Caco-2 (cell line): ENCODE measurements at regions not wholly inside any gene's neighbourhood (a gene's known extent, or its start where the extent isn't known, plus 50 kb on each side); places are given as distances from the start of the nearest gene placed in this dataset.

Source experiments
- BruUV-seq: library from RNA; stranded (reverse); fragments of 400-500 nt; replicated peaks from 2 replicates; lab custom pipeline; 2021; lab: Mats Ljungman, UMichigan
- CTCF ChIA-PET: fragments of 300-600 bp; sonication (Branson Sonifier 250); formaldehyde crosslinking; loops from one replicate; lab custom pipeline; 2022; ENCODE audit warnings: antibody characterized with exemption; lab: Charles Lee
- POLR2A ChIA-PET: fragments of 300-600 bp; sonication (Branson Sonifier 250); formaldehyde crosslinking; loops from one replicate; lab custom pipeline; 2022; ENCODE audit warnings: antibody characterized with exemption; lab: Charles Lee
- DNase-seq, 2 experiments: peaks; one replicate each; pipeline versions ENCODE4 v3.0.0 to v3.0.0-alpha.2; 2020 to 2022
- H3K27me3 ChIP-seq: replicated peaks from 2 replicates; pipeline ENCODE4 v1.6.0; 2011; ENCODE audit warnings: low read length; ENCODE audit not compliant: control insufficient read depth, insufficient read depth
- H3K36me3 ChIP-seq: 2 replicates; pipeline ENCODE4 v1.5.1; 2011; ENCODE audit warnings: low read length; ENCODE audit not compliant: control insufficient read depth, insufficient read depth
- H3K4me1 ChIP-seq: fragments of 250-450 bp; sonication (Bioruptor Pico); 2 replicates; pipeline ENCODE4 v1.5.1; 2020; ENCODE audit warnings: mild to moderate bottlenecking
- H3K4me3 ChIP-seq: 2 replicates; pipeline ENCODE4 v1.5.1; 2011; ENCODE audit warnings: low read depth, mild to moderate bottlenecking, control low read depth, low read length
- H3K9me3 ChIP-seq: fragments of 250-450 bp; sonication (Bioruptor Pico); 2 replicates; pipeline ENCODE4 v1.5.1; 2020; ENCODE audit warnings: mild to moderate bottlenecking, moderate library complexity
- H3K27ac Mint-ChIP-seq: one replicate; pipeline ENCODE4 v1.8.0; 2022; ENCODE audit warnings: mixed read lengths; ENCODE audit not compliant: unreplicated experiment
- H3K27me3 Mint-ChIP-seq: one replicate; pipeline ENCODE4 v1.8.0; 2022; ENCODE audit warnings: mixed read lengths; ENCODE audit not compliant: insufficient read depth, unreplicated experiment
- H3K36me3 Mint-ChIP-seq: one replicate; pipeline ENCODE4 v1.8.0; 2022; ENCODE audit warnings: mild to moderate bottlenecking, mixed read lengths; ENCODE audit not compliant: insufficient read depth, unreplicated experiment
- H3K4me1 Mint-ChIP-seq: one replicate; pipeline ENCODE4 v1.8.0; 2022; ENCODE audit warnings: low read depth, mixed read lengths; ENCODE audit not compliant: unreplicated experiment
- H3K4me3 Mint-ChIP-seq: one replicate; pipeline ENCODE4 v1.8.0; 2022; ENCODE audit warnings: mild to moderate bottlenecking, moderate library complexity, mixed read lengths; ENCODE audit not compliant: unreplicated experiment
- H3K9me3 Mint-ChIP-seq: one replicate; pipeline ENCODE4 v1.8.0; 2022; ENCODE audit warnings: mixed read lengths; ENCODE audit not compliant: unreplicated experiment
- CTCF ChIP-seq, 2 experiments: fragments of 200-600 bp in 1 of 2; IDR thresholded peaks; 1 replicate in 1 of 2; 2 replicates in 1 of 2; pipeline versions ENCODE4 v1.5.1 to v1.8.0; 2011 to 2022; ENCODE audit warnings: antibody characterized with exemption in 1 of 2, control low read depth in 1 of 2, inconsistent platforms in 1 of 2, low read depth in 1 of 2, low read length in 1 of 2, mild to moderate bottlenecking in 1 of 2, moderate library complexity in 1 of 2; ENCODE audit not compliant: insufficient read depth in 1 of 2, severe bottlenecking in 1 of 2, unreplicated experiment in 1 of 2
- intact Hi-C: fragments of 100-400 bp; cut with micrococcal nuclease; formaldehyde crosslinking; loops from one replicate; pipeline ENCODE4 v1.10.0; 2022; ENCODE audit not compliant: unreplicated experiment

- H3K4me3 ChIP-seq: no peak overlapping the region
- H3K27ac Mint-ChIP-seq: no peak overlapping the region
- no peaks in the 10 kb centered on the region for H3K4me1 Mint-ChIP-seq
- DNase-seq: no peak
- H3K4me1 ChIP-seq: no peaks in the 10 kb centered on the region
- H3K4me3 Mint-ChIP-seq: no peak overlapping the region
- H3K9me3 Mint-ChIP-seq: no peaks in the 10 kb centered on the region
- BruUV-seq: no TSS peak
- H3K36me3 ChIP-seq: no peaks in the 10 kb centered on the region
- H3K27me3 Mint-ChIP-seq: no peaks in the 10 kb centered on the region
- TF ChIP-seq CTCF (IDR thresholded peaks at IDR 0.05; ENCODE audit: insufficient read depth in 1 of 2, low read depth in 1 of 2, low read length in 1 of 2, severe bottlenecking in 1 of 2, unreplicated experiment in 1 of 2): no peak
- ChIA-PET POLR2A (no interaction called here), CTCF (no interaction called here)
- no peaks in the 10 kb centered on the region for H3K36me3 Mint-ChIP-seq
- intact Hi-C loops: no loop called here
- no peaks in the 10 kb centered on the region for H3K9me3 ChIP-seq
- H3K27me3 ChIP-seq: no peaks in the 10 kb centered on the region
Observed at GRCh38 chr4:53712408-53713020, 121.2 kb upstream of the LNX1 start.

DNA sequence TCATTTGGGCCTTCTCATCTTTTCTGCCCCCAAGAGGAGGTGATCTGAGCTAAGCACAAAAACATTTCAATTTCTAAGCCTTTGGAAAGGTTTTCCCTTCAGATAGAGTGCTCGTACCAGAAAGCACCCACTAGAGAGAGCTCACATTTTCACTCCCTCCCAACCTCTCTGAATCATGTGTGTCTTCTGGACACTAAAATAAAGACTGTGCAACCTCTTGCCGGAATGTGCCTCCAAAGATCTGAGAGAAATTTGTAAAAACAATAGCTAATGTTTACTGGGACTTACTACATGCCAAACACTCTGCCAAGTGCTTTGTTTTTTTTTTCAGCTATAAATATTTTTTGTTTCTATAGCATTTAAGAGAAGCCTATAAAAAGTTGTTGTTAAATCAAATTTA lies 120.6 kb upstream of the LNX1 start:
- no TSS peak for BruUV-seq
- intact Hi-C loops: no loop called here
- DNase-seq: no peak
- Histone ChIP-seq H3K9me3 (no peaks in the 10 kb centered on the region), H3K4me1 (no peaks in the 10 kb centered on the region), H3K27me3 (no peaks in the 10 kb centered on the region), H3K36me3 (no peaks in the 10 kb centered on the region), H3K4me3 (no peak overlapping the region)
- Mint-ChIP-seq H3K4me1 (peaks cover 5% of the 10 kb centered on the region), H3K4me3 (no peak overlapping the region), H3K9me3 (no peaks in the 10 kb centered on the region), H3K27ac (no peak overlapping the region), H3K36me3 (no peaks in the 10 kb centered on the region), H3K27me3 (no peaks in the 10 kb centered on the region)
- POLR2A ChIA-PET: no interaction called here
- CTCF ChIA-PET: no interaction called here
- no peak for TF ChIP-seq CTCF (IDR thresholded peaks at IDR 0.05; ENCODE audit: insufficient read depth in 1 of 2, low read depth in 1 of 2, low read length in 1 of 2, severe bottlenecking in 1 of 2, unreplicated experiment in 1 of 2)

GRCh38 chr4:53709693-53710092 lies 118.4 kb upstream of the LNX1 start:
- Mint-ChIP-seq H3K36me3 (no peaks in the 10 kb centered on the region), H3K27me3 (no peaks in the 10 kb centered on the region), H3K4me1 (peaks cover 9% of the 10 kb centered on the region), H3K27ac (no peak overlapping the region), H3K4me3 (no peak overlapping the region), H3K9me3 (no peaks in the 10 kb centered on the region)
- H3K4me3 ChIP-seq: no peak overlapping the region
- H3K4me1 ChIP-seq: no peaks in the 10 kb centered on the region
- ChIA-PET CTCF (interaction anchor here (0.8 kb wide), 1 partner anchor 524 kb away, joined by 3 read pairs; no protein-coding TSS in a partner anchor), POLR2A (no interaction called here)
- H3K9me3 ChIP-seq: no peaks in the 10 kb centered on the region
- TF ChIP-seq CTCF (IDR thresholded peaks at IDR 0.05; ENCODE audit: insufficient read depth in 1 of 2, low read depth in 1 of 2, low read length in 1 of 2, severe bottlenecking in 1 of 2, unreplicated experiment in 1 of 2): no peak
- no TSS peak for BruUV-seq
- H3K27me3 ChIP-seq: no peaks in the 10 kb centered on the region
- intact Hi-C loops: loop anchor here (5.0 to 10.0 kb wide), 2 partner anchors 95 to 198 kb away; no protein-coding TSS in a partner anchor
- H3K36me3 ChIP-seq: no peaks in the 10 kb centered on the region
- DNase-seq: no peak
